ENCODE measurements at regions not wholly inside any gene's neighbourhood (a gene's known extent, or its start where the extent isn't known, plus 50 kb on each side); places are given as distances from the start of the nearest gene placed in this dataset.

DNA sequence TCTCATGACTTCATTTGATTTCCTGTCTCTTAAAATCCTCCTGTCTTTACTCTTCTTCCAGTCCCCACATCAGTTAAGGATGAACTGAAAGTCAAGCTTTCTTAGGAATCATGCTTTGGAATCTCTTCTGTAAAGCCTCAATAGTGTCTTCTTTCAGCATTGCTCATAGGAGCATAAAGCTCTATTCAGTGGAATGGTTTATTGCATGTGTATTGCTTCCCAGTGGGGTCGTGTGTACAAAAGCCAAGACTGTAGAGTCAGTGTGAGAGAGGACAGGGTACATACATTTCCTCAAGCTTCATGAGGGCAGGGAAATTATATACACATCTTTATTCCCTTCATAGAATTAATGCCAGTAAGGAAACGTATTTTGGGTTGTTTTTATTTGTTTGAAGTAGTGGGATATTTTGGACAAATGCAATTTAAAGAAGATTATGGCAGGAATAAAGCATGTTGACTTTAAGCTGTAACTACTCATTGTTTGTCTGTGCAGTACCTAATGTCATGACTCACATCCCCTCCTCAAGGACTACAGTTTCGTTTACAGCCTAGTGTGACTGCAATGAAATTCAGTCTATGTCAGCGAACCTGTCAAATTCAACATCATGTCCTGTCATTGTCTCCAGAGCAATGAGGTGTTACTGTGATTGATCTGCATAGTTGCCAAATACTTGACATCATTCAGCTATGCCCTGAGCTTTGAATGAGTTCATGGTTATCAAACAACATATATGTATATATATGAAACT lies 2164.2 kb downstream of the NCAM2 start:
- POLR2A ChIA-PET (ENCODE audit: low non-redundant PET): no interaction called here
- H3K27ac ChIP-seq: no peak overlapping the region
- CTCF ChIA-PET: no interaction called here
- DNase-seq (ENCODE audit: low spot score): no peak
- TF ChIP-seq, protein P1, sequence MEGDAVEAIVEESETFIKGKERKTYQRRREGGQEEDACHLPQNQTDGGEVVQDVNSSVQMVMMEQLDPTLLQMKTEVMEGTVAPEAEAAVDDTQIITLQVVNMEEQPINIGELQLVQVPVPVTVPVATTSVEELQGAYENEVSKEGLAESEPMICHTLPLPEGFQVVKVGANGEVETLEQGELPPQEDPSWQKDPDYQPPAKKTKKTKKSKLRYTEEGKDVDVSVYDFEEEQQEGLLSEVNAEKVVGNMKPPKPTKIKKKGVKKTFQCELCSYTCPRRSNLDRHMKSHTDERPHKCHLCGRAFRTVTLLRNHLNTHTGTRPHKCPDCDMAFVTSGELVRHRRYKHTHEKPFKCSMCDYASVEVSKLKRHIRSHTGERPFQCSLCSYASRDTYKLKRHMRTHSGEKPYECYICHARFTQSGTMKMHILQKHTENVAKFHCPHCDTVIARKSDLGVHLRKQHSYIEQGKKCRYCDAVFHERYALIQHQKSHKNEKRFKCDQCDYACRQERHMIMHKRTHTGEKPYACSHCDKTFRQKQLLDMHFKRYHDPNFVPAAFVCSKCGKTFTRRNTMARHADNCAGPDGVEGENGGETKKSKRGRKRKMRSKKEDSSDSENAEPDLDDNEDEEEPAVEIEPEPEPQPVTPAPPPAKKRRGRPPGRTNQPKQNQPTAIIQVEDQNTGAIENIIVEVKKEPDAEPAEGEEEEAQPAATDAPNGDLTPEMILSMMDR (conservative IDR thresholded peaks at IDR 0.05; ENCODE audit: low read depth): no peak
